ENCODE measurements at regions not wholly inside any gene's neighbourhood (a gene's known extent, or its start where the extent isn't known, plus 50 kb on each side); places are given as distances from the start of the nearest gene placed in this dataset.

DNA sequence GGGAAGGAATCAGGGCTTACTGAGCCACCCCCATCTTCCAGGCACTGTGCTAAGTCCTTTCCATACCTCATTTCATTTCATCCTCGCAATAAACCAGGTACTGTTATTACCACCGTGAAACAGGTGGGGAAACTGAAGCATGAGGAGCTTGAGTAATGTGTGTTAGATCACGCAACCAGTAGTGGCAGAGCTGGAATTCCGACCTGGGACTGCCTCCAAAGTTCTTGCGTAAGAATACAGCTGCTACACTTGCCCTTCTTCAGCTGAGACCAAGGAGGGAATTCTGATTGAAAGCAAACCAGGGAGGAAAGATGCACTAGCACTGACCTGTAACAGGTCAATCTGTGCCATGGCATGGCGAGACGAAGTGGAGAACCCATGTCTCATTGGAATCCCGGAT, 113.4 kb upstream of the MSX2 start:
- no peak for TF ChIP-seq POLR2AphosphoS5 (IDR thresholded peaks at IDR 0.05; ENCODE audit: low read depth, low read length)
- TF ChIP-seq, protein P1, sequence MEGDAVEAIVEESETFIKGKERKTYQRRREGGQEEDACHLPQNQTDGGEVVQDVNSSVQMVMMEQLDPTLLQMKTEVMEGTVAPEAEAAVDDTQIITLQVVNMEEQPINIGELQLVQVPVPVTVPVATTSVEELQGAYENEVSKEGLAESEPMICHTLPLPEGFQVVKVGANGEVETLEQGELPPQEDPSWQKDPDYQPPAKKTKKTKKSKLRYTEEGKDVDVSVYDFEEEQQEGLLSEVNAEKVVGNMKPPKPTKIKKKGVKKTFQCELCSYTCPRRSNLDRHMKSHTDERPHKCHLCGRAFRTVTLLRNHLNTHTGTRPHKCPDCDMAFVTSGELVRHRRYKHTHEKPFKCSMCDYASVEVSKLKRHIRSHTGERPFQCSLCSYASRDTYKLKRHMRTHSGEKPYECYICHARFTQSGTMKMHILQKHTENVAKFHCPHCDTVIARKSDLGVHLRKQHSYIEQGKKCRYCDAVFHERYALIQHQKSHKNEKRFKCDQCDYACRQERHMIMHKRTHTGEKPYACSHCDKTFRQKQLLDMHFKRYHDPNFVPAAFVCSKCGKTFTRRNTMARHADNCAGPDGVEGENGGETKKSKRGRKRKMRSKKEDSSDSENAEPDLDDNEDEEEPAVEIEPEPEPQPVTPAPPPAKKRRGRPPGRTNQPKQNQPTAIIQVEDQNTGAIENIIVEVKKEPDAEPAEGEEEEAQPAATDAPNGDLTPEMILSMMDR (IDR thresholded peaks at IDR 0.05) = no peak
- TF ChIP-seq, protein P2, sequence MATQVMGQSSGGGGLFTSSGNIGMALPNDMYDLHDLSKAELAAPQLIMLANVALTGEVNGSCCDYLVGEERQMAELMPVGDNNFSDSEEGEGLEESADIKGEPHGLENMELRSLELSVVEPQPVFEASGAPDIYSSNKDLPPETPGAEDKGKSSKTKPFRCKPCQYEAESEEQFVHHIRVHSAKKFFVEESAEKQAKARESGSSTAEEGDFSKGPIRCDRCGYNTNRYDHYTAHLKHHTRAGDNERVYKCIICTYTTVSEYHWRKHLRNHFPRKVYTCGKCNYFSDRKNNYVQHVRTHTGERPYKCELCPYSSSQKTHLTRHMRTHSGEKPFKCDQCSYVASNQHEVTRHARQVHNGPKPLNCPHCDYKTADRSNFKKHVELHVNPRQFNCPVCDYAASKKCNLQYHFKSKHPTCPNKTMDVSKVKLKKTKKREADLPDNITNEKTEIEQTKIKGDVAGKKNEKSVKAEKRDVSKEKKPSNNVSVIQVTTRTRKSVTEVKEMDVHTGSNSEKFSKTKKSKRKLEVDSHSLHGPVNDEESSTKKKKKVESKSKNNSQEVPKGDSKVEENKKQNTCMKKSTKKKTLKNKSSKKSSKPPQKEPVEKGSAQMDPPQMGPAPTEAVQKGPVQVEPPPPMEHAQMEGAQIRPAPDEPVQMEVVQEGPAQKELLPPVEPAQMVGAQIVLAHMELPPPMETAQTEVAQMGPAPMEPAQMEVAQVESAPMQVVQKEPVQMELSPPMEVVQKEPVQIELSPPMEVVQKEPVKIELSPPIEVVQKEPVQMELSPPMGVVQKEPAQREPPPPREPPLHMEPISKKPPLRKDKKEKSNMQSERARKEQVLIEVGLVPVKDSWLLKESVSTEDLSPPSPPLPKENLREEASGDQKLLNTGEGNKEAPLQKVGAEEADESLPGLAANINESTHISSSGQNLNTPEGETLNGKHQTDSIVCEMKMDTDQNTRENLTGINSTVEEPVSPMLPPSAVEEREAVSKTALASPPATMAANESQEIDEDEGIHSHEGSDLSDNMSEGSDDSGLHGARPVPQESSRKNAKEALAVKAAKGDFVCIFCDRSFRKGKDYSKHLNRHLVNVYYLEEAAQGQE (IDR thresholded peaks at IDR 0.05; ENCODE audit: insufficient read depth in 1 of 2, low read depth in 2 of 2, low read length in 1 of 2) = no peak
- no peak for TF ChIP-seq SIN3A (IDR thresholded peaks at IDR 0.05; ENCODE audit: borderline replicate concordance, insufficient read depth, low read depth, low read length)
- no peak for TF ChIP-seq TCF7L2 (IDR thresholded peaks at IDR 0.05; ENCODE audit: low read depth, low read length)

Measured in Panc1 (cell line).